Globus pallidus (tissue), 1 donor: ENCODE measurements at regions not wholly inside any gene's neighbourhood (a gene's known extent, or its start where the extent isn't known, plus 50 kb on each side); places are given as distances from the start of the nearest gene placed in this dataset.

Experiments used
- DNase-seq: peaks from one replicate; pipeline ENCODE4 v3.0.0-alpha.2; 2015; ENCODE audit warnings: low spot score

DNA sequence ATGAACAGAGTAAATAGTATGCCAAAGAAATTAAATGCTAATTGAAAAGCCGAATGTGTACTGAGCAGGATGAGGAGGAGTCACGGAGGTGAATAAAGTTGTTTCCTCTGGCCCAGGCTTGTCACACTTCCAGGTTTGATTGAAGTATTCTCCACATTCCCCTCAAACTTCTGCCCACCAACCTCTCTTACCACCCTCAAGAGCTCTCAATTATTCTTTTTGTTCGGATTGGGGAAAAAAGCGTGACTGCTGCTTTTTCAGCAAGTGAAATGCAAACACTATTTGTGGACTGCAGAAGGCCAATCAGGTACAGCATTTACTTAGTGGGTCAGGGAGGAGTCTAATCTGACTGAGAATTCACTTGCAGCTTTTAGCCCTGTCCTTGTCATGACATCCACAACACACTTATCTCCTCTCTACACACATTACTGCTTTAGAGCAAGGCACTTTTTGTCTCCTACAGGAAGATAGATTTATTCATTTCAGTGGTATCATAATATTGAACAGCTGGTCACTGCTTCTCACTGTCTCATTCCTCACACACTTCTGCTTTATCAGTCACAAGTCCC, 375.6 kb upstream of the PRMT6 start:
- no peak for DNase-seq

DNA sequence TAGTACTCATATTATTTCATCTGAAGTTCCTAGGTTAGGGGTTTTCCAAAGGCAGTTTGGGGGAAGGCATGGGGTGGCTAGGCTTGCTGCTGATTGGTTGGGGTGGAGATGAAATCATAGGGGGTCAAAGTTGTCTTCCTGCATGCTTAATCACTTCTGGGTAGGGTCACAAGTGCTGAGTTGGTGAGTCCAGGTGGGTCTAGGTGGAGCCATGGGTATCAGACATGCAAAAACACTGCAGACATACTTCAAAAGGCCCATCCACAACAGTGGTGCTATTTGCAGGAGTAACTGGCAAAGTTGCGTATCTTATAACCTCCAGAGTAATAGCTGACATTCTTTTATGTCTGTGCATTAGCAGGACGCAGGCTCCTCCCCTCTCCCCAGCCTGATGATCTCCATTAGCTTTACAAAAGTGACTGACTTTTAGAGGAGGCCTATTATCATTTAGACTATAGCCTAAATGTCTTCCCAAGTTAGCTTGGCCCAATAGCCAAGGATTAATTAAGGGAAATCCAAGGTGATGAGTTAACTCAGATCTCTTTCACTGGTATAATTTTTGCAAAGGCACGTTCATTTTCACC, 374.4 kb upstream of the PRMT6 start:
- no peak for DNase-seq

DNA sequence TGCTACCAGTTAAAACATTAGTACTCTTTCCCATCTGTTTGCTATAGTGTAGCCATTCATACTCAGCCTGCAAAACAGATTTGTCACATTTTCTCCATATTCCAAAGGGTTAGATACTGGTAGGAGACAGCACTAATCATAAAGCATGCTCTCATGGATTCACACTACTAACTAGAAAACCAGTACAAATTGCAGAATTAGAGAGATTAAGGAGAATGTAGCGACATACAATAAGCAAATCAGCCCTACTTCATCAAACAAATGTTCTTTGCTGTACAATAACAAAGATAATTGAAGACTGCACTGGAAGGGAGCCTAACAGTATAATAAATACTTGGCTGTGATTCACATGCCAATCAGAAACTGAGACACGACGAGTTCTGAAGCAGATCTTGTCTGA, 368.0 kb upstream of the PRMT6 start:
- DNase-seq, result no peak

DNA sequence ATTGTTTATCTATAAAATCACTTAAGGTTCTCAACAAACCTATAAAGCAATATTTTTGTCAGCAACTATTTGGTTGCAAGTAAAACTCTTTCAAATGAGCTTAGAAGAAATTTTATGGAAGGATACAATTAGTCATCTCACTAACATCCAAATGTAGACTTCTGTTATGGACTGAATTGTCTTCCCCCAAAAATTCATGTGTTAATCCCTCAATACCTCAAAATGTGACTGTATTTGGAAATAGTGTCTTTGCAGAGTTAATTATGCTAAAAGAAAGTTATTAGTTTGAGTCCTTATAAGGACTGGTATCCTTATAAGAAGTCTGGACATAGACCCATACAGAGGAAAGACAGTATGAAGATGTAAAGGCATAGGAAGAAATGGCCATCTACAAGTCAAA, 357.8 kb upstream of the PRMT6 start:
- DNase-seq, result no peak

DNA sequence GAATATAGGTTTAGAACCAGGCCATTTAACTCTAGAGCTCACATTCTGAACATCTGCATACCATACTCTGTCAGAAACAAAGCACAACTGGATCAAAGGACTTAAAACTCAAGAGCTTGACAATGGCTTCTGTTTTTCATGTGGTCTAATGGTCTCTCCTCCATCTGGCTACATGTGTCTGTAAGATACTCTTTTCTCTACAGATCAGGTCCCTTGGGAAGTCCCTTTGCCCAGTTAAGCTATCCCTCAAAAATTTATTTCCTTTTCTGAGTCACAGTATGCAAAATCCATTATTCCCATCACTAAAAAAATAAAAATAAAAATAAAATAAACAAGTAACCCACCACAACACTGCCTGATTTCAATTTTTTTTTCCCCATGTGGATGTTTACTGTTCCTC, 357.0 kb upstream of the PRMT6 start:
- DNase-seq, result no peak

DNA sequence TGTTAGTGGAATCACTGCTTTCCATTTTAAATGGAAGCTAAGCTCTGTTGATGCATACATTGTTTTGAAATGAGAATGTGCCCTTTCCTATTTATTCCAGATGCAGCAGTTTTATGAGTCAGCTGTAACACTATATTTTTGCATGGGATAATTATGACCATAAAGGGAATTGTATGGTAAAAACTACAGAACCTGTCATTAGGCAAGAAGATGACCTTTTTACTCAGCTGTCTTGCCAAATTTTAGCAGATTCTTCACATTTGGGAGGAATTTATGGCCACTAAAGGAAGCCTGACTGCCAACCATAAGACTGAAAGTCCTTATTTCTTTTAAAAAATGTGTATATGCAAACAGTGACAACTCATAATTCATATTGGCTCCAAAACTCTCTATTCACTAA, 356.3 kb upstream of the PRMT6 start:
- DNase-seq, result no peak

DNA sequence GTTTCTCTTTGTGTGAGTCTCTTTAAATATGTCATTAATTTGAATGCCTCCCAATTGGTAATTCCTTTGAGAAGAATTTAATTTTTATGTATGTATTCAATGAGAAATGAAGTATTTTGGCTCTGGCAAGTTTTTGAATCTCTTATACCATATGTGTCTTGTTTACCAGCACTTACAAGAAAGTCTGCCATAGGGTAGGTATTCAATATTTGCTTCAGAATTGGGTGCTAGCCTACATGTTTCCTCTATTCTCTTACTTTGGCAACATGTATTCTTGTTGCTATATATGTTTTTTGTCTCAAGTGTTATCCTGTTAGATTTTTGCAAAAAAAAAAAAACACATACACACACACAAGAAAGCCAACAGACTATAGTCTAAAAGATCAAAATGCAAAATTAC, 350.5 kb upstream of the PRMT6 start:
- no peak for DNase-seq

DNA sequence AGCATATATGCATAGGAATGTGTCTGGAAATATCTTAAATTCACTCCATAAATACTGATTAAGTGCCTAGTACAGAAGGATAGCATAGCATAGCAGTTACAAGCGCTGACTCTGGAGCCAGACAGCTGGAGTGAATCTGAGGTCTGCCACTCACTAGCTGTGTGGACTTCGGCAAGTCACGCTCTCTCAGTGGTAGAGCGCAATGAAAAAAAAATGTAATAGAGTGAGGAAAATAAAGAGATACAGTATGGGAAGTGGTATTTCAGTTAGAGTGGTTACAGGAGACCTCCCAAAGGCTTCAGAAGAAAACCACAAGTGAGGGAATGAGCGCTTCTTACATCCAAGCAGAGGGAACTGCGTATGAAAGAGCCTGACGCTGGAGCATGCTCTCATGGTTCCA, 338.9 kb upstream of the PRMT6 start:
- no peak for DNase-seq

DNA sequence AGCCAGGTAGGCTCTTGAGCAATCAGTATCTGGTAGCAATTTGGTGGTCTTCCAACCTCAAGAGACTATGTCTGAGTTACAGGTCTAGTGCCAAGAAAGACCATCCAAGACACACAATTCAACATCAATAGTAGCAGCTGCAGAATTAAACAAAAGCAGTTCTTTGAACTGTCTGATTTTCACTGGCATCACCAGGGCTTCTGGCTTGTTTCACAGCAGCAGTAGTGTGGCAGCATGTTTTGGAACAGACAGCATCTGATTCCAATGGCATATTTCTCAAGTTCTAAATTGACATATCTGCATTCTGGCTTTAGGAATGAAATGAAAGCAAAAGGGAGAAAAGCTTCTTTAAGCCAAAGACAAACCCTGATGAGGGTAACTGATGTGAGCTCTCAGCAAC, 334.7 kb upstream of the PRMT6 start:
- DNase-seq, result peak; percentile 1

DNA sequence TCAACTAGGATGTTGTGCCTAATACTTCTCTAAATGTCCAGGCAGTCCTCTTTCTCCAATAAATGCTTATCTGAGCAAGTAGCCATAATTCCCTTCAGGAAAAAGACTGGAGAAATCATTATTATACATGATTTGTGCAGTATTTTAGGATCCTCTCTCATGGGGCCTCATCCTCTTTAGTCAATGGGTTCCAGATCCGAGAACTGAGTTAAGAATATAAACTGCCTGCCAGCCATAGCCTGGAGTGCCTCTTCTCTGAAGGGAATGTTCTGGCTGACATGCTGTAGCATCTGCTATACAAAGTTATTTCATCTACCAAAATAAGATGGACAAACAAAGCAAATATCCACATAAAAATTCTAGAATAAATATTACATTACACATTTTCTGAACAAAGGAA, 334.0 kb upstream of the PRMT6 start:
- DNase-seq, result no peak

DNA sequence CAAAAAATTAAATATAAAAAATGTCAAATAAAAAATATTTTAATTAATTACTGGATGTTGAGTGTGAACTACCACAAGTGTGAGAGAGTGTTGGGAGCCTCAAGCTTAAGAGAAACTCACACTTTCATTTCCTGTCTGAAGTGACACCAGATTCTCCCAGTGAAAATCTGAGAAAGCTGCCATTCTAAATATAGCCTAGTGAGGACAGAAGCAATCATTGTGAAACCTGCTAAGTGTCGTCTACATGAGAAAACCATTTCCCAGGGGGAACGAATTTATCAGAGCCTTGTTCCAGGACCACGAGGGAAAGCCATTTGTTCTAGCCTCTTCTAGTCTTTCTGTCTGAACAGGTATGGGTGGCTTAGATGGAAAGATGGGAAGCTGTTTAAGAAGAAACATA, 329.3 kb upstream of the PRMT6 start:
- DNase-seq, result peak; percentile 8

DNA sequence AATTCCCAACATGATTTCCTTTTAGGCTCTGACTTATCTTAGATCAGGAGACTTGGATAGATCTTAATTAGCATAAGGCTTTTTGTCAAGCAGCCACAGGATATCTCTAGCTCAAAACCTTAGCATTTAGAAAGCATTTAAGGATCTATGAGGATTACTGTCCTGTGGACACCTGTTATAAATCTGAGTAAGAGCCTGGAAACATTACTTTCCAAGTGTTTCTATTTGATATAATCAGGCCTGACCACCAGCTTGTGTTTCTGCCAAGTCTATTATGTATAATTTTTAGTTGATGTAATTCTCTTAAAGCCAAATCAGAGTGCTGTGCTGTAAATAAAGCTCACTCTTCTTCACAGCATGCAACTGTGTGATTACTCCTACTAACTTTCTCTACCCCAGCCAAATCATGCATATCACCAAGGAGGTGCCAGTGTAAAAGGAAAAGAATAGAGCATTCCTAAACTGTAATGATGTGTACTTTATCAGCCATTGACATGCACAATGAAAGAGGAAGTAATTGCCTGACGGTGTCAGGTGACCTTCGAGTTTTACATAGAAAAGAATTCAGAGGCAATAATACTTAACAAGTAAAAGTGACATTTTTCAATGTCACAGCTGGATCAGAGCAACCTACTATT, 309.9 kb upstream of the PRMT6 start:
- no peak for DNase-seq

DNA sequence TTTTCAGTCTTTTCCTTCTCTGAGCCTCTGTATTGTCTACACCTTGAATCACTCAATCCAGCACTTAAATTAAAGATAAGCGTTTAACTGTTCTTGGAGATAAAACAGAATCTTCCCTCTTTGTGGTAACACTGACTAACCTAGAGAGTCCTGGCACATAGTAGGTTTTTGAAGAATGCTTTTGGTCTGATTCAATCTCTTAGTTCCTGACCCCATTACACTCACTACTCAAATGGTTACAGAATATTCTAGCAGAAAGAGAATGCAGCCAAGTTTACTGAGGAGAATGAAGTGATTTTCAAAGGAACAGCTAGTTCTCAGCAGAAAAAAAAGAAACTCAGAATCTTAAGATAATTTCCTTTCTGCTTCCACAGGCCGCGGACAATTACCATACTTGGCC, 309.2 kb upstream of the PRMT6 start:
- peak; percentile 13 for DNase-seq

DNA sequence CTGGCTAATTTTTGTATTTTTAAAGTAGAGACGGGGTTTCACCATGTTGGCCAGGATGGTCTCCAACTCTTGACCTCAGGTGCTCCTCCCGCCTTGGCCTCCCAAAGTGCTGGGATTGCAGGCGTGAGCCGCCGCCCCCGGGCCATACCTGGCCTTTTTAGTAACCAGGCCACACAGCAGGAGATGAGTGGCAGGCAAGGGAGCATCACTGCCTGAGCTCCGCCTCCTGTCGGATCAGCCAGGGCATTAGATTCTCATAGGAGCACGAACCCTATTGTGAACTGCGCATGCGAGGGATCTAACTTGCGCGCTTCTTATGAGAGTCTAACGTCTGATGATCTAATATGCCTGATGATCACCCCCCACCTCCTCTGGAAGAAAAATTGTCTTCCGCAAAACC, 308.7 kb upstream of the PRMT6 start:
- no peak for DNase-seq

DNA sequence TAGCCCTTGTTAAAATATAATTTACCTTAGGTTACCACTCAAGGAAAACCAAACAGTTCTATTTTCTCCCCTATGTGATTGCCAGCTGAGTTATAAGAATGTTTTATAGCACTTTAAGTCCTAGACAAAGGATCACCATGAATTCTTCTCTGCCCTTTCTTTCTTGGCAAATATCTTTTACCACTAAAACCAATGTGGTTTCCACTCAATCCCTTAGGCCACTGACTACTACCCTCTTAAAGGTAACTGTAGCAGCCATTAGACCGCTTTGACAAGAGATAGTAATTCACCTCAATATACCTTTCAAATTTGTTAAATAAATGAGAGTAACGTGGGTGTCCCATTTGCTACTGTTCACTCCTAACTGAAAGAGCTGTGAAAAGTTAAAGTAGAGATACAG, 307.9 kb upstream of the PRMT6 start:
- no peak for DNase-seq

DNA sequence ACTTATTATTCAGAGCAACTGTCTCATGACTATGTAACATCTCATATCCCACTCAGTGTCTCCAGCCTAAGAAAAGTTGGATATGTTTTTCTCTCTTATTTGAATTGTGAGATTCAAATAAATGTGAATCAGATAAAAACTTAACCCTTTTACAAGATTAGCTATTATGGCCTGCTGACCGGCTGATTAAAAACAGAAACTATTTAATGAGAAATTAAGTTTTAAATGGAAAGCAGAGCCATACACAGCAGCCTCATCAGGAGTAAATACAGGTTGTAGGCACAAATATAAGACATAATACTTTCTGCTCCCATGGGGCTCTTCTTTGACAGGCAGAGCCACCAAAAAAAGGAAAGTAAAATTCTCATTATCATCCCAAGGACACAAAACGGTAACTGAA, 307.0 kb upstream of the PRMT6 start:
- no peak for DNase-seq

DNA sequence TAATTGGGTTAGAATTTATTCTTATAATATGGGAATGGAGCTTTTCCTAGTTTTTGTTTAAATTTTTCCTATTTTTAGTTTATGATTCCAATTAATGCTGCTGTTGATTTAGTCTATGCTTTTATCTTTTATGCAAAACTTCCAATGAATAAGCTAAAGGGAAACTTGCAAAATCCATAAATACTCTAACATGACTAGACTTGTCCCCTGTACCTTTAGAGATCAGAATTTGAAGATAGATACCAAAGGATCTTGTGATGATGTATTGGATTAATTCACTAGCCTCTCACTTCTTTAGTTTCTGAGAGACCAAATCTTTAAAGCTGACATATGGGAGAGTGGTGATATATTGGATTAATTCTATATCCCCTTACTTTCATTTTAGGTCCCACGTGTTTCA, 306.6 kb upstream of the PRMT6 start:
- DNase-seq, result no peak

DNA sequence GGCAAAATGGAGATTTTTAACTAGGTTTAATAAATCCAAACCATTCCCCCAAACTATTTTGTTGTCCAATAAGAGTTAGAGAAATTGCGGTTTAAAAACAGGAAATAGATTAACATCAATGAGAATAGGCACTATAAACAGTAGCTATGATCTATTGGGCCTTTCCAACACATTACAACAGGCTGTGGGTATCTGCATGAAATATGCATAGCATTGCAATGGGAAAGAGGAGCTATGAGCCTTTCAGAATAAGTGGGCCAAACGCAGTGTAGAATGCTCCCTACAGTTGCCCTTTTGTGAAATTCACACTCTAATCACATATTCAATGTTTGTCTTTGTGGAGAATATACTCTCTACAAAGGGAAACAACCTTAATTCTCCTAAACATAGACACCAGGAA, 305.5 kb upstream of the PRMT6 start:
- DNase-seq, result no peak

DNA sequence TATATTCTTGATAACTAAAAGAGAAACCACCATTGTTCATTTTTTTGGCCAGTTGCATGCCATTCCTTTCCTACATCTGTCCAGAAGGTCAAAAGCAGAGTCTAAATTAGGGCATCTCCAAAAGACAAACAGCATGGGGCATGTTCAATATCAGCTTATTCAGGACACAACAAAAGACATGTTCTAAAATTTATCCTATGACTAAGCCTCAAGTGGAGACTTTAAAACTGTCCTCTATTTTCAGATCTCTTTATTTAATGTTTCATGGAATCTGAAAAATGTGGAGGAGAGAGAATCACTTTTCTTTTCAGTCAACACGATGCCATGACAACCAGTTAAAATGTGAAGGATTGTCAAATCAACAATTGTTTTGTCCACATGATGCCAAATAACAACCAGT, 303.4 kb upstream of the PRMT6 start:
- no peak for DNase-seq

DNA sequence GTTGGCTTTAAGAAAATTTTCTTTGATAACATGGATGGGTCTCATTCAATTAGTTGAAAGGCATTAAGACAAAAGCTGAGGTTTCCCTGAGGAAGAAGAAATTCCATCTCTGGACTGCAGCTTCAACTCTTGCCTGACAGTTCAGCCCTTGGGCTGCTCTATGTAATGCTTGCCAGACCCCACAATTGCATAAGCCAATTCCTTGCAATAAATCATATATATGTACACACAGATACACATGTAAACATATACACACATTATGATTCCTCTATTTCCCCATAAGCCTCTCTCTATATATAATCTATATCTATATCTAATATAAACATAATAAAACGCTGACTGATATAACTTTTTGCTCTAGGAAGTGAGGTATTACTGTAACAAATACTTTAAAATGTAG, 301.5 kb upstream of the PRMT6 start:
- no peak for DNase-seq

DNA sequence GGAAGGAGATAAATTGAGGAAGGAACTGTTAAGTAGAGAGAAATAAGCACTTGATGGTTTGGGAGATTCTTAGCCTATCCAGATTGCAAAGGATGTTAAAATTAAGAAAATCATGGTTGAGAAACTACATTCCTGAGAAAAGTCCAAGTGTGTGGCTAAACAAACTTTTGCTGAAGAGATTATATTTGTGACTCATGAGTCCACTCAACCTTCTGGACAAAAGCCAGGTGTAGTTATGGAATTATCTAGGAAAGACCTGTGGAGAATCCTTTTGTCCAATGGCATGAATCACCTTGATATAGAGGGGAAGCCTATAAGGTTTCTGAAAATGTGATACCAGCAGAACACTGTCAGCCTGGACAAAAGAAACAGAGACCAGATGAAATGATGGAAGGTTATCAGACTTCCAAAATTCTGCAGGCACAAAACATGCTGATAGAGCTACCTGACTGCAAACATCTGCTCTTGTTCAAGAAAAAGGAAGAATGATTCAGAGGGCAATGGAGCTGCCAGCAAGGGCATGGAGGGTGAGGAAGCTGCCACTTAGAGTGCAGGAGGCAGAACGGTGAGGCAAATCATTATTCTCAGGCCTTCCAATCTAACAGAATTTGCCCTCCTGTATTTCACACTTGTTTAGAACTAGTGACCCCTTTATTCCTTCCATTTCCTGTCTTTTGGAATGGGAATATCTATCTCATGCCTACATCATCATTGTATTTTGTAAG, 300.6 kb upstream of the PRMT6 start:
- no peak for DNase-seq

DNA sequence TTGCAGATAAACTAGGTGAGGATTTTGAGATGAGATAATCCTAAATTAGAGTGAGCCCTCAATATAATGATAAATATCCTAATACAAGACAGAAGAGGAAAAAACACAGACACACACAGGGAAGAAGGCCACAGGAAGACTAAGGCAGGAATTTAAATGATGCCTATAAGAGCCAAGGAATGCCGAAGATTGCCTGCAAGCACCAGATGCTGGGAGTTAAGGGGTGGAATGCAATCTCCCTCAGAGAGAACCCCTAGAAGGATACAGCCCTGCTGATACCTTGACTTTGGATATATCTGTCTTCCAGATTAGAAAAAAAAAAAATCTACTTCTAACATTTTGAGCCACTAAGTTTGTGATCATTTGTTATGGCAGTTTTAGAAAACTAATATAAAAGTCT, 299.7 kb upstream of the PRMT6 start:
- no peak for DNase-seq

DNA sequence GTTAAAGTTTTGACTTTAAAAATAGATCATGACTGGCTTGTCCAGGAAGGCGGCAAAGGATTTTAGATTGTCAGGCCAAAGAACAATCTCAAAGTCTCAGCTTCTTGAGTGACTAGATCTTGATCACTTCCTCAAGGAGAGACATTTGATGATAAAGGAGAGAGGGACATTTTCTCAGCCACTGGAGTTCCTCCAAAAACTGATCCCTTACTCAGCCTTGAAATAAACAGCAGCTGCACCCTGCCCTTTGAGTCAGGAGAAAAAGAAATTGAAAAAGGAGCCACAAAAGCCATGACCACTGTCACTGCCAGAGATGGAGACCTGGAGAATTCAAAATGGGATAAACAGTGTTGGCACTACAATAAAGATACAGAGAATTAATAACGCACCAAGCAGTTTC, 288.4 kb upstream of the PRMT6 start:
- no peak for DNase-seq

DNA sequence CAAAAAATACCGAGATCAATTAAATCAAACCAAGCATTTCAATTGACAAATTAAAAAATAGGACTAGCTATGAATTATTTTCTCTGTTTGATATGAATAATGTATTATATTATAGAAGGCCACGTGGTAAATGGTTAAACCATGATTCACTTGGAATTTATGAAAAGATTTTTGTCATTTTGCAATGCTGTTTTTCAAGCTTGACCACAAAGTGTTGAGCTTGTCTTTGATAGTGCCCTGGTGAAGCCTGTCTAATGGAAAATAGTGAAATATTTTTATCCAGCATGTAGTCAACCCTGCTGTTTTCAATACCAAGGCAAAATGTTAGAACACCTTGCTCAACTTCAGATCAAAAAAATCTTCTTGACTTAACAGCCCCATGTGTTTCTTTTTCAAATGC, 288.0 kb upstream of the PRMT6 start:
- no peak for DNase-seq
